Upper lobe of left lung (tissue), 6 donors: ENCODE measurements at regions not wholly inside any gene's neighbourhood (a gene's known extent, or its start where the extent isn't known, plus 50 kb on each side); places are given as distances from the start of the nearest gene placed in this dataset.

Experiments
- ATAC-seq, 2 donors: fragments of 200-7000 bp; cut with Tn5 transposase; one replicate each; pipeline ENCODE4 v1.9.1; 2022; ENCODE audit warnings: mild to moderate bottlenecking in 2 of 2, moderate library complexity in 2 of 2; ENCODE audit not compliant: low FRiP score in 2 of 2
- DNase-seq, 2 donors: peaks; one replicate each; pipeline ENCODE4 v3.0.0-alpha.2; 2019 to 2020
- H3K27ac ChIP-seq, 4 donors: fragments of 200-600 bp; sonication (generic); one replicate each; pipeline ENCODE4 v1.5.1; 2016 to 2019
- H3K27me3 ChIP-seq, 4 donors: fragments of 200-600 bp; sonication (generic); one replicate each; pipeline ENCODE4 v1.5.1; 2017 to 2019
- H3K36me3 ChIP-seq, 4 donors: fragments of 200-600 bp; sonication (generic); one replicate each; pipeline ENCODE4 v1.5.1; 2016 to 2019
- H3K4me1 ChIP-seq, 4 donors: fragments of 200-600 bp; sonication (generic); one replicate each; pipeline ENCODE4 v1.5.1; 2018 to 2019
- H3K4me3 ChIP-seq, 4 donors: fragments of 200-600 bp; sonication (generic); one replicate each; pipeline ENCODE4 v1.5.1; 2017 to 2019; ENCODE audit warnings: mild to moderate bottlenecking in 2 of 4, moderate library complexity in 1 of 4
- H3K9me3 ChIP-seq, 4 donors: fragments of 200-600 bp; sonication (generic); one replicate each; pipeline ENCODE4 v1.5.1; 2018 to 2019
- CTCF ChIP-seq, 6 experiments: fragments of 450-650 bp in 4 of 6; fragments of 200-600 bp in 2 of 6; sonication (generic) in 2 of 6; IDR thresholded peaks; one replicate each; pipeline ENCODE4 v1.5.1; 2016 to 2019; ENCODE audit warnings: antibody characterized with exemption in 6 of 6
- EP300 ChIP-seq, 4 donors: sonication (generic); formaldehyde crosslinking; IDR thresholded peaks; one replicate each; pipeline ENCODE4 v1.5.1; 2017; ENCODE audit warnings: antibody characterized with exemption in 4 of 4, control low read depth in 2 of 4
- POLR2A ChIP-seq, 4 donors: fragments of 450-650 bp; IDR thresholded peaks; one replicate each; pipeline ENCODE4 v1.5.1; 2016 to 2017; ENCODE audit warnings: antibody characterized with exemption in 4 of 4, mild to moderate bottlenecking in 2 of 4
- POLR2AphosphoS5 ChIP-seq, 2 donors: sonication (generic); formaldehyde crosslinking; IDR thresholded peaks; one replicate each; pipeline ENCODE4 v1.5.1; 2017; ENCODE audit warnings: antibody characterized with exemption in 2 of 2
- WGBS, 2 donors: methylation state at CpG; one replicate each; pipeline ENCODE4 v1.1.5; 2017 to 2018; 5-methylcytosine and 5-hydroxymethylcytosine counted together
- donor health status: DM: no; HTN: no; CAD: no; lungs with moderate emphysema.
- donor health status: DM: no; HTN: yes; CAD: no; lungs with severe emphysema.

- Histone ChIP-seq H3K9me3 (no peaks in the 10 kb centered on the region), H3K27ac (no peak overlapping the region), H3K27me3 (no peaks in the 10 kb centered on the region), H3K4me1 (no peaks in the 10 kb centered on the region), H3K4me3 (no peak overlapping the region), H3K36me3 (no peaks in the 10 kb centered on the region)
- TF ChIP-seq POLR2AphosphoS5 (IDR thresholded peaks at IDR 0.05) (no peak), EP300 (IDR thresholded peaks at IDR 0.05) (no peak), CTCF (IDR thresholded peaks at IDR 0.05) (no peak), POLR2A (IDR thresholded peaks at IDR 0.05) (no peak)
- ATAC-seq (no peak), DNase-seq (no peak)
These were observed 254.8 kb downstream of the VRK1 start for GRCh38 chr14:97052001-97052400.

DNA sequence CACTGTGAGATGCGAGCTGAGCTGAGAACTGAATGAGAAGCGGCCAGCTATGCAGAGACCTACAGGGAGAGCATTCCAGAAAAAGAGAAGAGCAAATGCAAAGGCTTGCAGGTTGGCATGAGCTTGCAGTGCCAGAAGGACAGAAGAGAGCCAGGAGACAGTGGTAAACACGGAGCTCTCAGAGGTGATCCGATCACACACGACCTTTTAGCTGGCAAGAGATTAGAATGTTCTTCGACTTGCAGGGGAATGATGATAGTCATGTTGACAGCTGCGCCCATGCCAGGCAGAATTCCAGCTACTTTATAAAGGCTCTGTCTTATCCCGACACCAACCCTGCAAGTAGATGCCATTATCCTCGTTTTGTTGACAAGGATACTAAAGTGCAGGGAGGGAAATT, 256.8 kb downstream of the VRK1 start:
- WGBS, 2 donors: 87% methylated on average over 9 of the region's 9 CpGs
- Histone ChIP-seq H3K9me3 (no peaks in the 10 kb centered on the region), H3K27ac (no peak overlapping the region), H3K36me3 (no peaks in the 10 kb centered on the region), H3K4me3 (no peak overlapping the region), H3K4me1 (no peaks in the 10 kb centered on the region), H3K27me3 (no peaks in the 10 kb centered on the region)
- DNase-seq (no peak), ATAC-seq (no peak)
- TF ChIP-seq CTCF (IDR thresholded peaks at IDR 0.05) (no peak), EP300 (IDR thresholded peaks at IDR 0.05) (no peak), POLR2AphosphoS5 (IDR thresholded peaks at IDR 0.05) (no peak), POLR2A (IDR thresholded peaks at IDR 0.05) (no peak)

- 69 to 73% methylated on average over 9 of the region's 9 CpGs for WGBS, 2 donors
- Histone ChIP-seq H3K4me1 (no peaks in the 10 kb centered on the region), H3K27me3 (no peaks in the 10 kb centered on the region), H3K9me3 (no peaks in the 10 kb centered on the region), H3K27ac (no peak overlapping the region), H3K36me3 (no peaks in the 10 kb centered on the region), H3K4me3 (no peak overlapping the region)
- no peak for TF ChIP-seq CTCF (IDR thresholded peaks at IDR 0.05)
- TF ChIP-seq EP300 (IDR thresholded peaks at IDR 0.05): no peak
- TF ChIP-seq POLR2AphosphoS5 (IDR thresholded peaks at IDR 0.05): no peak
- TF ChIP-seq POLR2A (IDR thresholded peaks at IDR 0.05): no peak
- ATAC-seq: no peak
- no peak for DNase-seq
These were observed 258.2 kb downstream of the VRK1 start for GRCh38 chr14:97055355-97055754.

DNA sequence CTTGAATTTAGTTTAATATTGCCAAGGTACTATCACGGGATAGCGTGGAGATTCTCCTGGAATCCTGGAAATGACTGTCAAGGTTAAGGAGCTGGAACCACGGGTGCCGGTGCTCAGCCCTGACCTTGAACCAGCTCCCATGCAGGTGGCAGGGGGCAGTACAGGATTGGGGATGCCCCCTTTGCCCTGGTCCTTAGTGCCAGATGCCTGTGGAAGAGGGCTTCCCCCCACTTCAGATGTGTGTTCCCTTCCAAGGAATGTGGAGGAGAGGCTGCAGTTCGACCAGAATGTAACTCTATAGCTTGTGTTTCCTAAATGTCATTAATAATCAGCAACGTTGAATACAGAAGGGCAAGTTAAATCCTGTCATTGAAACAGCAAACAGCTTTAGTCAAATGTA, 258.9 kb downstream of the VRK1 start:
- H3K4me3 ChIP-seq: no peak overlapping the region
- no peaks in the 10 kb centered on the region for H3K27me3 ChIP-seq
- DNase-seq (no peak), ATAC-seq (no peak)
- no peaks in the 10 kb centered on the region for H3K36me3 ChIP-seq
- H3K4me1 ChIP-seq: no peaks in the 10 kb centered on the region
- no peak overlapping the region for H3K27ac ChIP-seq
- WGBS, 2 donors: 42 to 44% methylated on average over 6 of the region's 6 CpGs
- no peaks in the 10 kb centered on the region for H3K9me3 ChIP-seq
- no peak for TF ChIP-seq POLR2A (IDR thresholded peaks at IDR 0.05)
- TF ChIP-seq EP300 (IDR thresholded peaks at IDR 0.05): no peak
- no peak for TF ChIP-seq CTCF (IDR thresholded peaks at IDR 0.05)
- TF ChIP-seq POLR2AphosphoS5 (IDR thresholded peaks at IDR 0.05): no peak

- WGBS, 2 donors: 82% methylated on average over 16 of the region's 16 CpGs
- Histone ChIP-seq H3K36me3 (no peaks in the 10 kb centered on the region), H3K9me3 (no peaks in the 10 kb centered on the region), H3K27ac (no peak overlapping the region), H3K27me3 (no peaks in the 10 kb centered on the region), H3K4me1 (no peaks in the 10 kb centered on the region), H3K4me3 (no peak overlapping the region)
- DNase-seq (no peak), ATAC-seq (no peak)
- TF ChIP-seq CTCF (IDR thresholded peaks at IDR 0.05) (no peak), POLR2AphosphoS5 (IDR thresholded peaks at IDR 0.05) (no peak), POLR2A (IDR thresholded peaks at IDR 0.05) (no peak), EP300 (IDR thresholded peaks at IDR 0.05) (no peak)
These were observed 260.3 kb downstream of the VRK1 start for GRCh38 chr14:97057238-97058073.
